NCI-H526 treated with DMSO at 0.1 percent for 48 hours (cell line): ENCODE measurements at regions not wholly inside any gene's neighbourhood (a gene's known extent, or its start where the extent isn't known, plus 50 kb on each side); places are given as distances from the start of the nearest gene placed in this dataset.
"Not testable (repeated sequence)": the region's sequence is repeated elsewhere in the genome, so short reads cannot be mapped to it uniquely, and the experiment has no call there.

Experiments used
- DNase-seq: peaks from one replicate; lab custom pipeline; 2025; lab: John Stamatoyannopoulos, UW

GRCh38 chr2:58720033-58720769, 479.1 kb upstream of the FANCL start:
- DNase-seq = no peak

DNA sequence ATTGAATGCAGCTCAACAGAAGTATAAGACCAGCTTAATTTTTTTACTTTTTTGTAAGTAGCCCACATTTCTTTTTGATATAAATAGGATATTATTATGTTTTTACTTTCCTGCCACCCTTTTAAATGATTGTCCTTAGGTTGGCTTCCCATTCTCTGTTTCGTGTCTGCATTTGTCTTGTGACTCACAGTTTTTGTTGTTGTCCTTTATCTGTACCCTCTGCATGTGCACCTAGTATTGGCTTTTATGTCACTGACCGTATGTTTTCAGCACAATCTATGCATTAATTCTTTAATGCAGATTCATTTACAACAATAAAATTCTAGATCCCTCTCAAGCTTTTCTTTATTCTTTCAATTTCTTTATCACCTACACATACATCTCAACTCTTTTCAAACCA, 474.2 kb upstream of the FANCL start:
- DNase-seq = no peak

DNA sequence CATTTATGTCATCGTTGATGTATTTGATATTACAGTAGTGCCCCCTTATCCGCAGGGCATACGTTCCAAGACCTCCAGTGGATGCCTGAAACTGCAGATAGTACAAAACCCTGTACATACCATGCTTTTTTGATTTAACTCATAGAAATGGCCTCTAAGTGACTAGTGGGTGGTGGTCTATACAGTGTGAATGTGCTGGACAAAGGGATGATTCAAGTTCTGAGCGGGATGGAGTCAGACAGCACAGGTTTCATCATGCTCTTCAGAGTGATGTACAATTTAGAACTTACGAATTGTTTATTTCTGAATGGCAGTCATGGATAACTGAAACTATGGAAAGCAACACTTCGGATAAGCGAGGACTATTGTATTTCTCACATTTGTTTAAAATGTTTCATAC, 473.1 kb upstream of the FANCL start:
- no peak for DNase-seq

- no peak for DNase-seq
Observed at GRCh38 chr2:58710795-58711279, 469.7 kb upstream of the FANCL start.

DNA sequence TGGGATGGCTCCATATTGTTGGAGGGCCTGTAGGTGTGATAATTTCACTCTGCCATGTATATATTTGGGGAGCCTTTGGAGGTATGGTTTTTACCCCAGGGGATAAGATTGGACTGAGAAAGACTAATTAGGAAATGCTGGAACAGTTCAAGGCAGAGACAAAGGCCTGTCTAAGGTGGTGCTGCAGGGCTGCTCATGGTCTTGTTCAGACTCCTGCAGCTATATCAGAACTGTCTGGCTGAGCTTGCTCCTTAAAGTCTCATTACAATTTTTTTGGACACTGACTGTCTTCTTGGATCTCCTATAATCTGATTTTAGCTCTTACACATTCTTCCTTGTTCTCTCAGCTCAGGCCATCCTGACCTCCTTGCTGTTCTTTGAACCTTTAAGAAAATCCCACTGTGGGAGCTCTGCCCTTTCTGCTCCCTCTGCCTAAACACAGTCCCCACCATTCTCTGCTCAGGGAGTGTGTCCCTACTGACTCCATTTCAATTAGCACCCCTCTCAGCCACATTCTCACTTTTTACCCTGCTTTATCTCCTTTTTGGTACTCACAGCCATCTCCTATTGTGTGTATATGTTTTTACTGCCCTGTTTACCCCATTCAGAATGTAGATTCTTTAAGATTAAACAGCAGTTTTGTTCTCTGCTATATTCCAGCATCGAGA, 468.7 kb upstream of the FANCL start:
- DNase-seq = no peak

GRCh38 chr2:58709274-58709673, 468.1 kb upstream of the FANCL start:
- no peak for DNase-seq

- no peak for DNase-seq
Observed at GRCh38 chr2:58708565-58708964, 467.4 kb upstream of the FANCL start.

DNA sequence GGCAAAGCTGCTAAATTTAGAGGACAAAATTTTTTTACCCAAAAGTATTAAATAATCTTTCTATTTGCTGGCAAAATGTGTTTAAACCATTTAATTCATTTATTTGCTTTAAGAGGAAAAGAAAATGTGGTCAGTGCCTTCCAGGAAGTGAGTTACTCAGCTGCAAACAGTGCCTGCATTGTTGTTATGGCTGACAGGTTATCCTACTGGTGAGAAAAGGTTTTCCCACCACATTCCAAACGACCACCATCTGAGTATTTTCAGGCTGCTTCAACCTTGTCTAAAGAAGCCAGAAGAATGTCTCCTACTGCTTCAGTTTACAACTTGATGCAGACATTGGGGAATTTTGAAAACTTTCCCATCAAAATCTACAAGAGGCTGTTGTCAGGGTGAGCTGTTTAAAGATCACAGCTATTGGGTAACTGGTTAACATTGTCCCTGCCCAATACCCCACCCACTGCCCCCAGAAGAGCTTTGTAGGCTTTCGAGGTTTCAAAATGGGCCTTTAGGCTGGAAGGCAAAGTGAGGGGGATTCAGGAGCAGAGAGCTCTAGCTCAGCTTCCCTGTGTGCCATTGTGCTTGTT, 461.3 kb upstream of the FANCL start:
- DNase-seq = no peak

DNA sequence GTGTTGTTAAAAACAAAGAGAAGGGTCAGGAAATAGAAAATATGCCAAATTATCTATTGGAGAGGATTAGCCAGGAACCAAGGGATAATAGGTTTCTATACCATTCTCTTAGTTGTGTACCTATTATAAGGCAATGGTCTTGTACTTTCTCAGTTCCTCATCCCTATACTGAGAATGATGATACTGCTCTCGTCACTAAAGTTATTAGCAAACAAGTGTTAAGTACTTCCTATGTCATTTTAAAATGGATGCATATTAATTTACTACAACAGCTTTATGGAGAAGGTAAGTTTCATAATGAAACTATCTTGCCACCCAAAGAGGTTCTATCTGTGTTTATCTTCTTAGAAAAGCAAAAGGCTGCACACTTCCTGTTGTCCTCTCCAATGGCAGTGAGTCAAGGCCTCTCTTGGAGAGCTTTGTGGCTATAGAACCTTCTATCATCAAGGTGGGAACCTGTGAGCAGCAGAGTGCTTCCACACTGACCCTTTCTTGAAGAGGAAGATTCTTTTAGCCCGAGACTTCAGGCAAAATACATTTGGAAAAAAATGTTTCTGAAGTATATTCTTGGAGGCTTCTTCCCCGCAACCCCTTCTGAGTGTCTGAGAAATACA, 460.7 kb upstream of the FANCL start:
- no peak for DNase-seq

DNA sequence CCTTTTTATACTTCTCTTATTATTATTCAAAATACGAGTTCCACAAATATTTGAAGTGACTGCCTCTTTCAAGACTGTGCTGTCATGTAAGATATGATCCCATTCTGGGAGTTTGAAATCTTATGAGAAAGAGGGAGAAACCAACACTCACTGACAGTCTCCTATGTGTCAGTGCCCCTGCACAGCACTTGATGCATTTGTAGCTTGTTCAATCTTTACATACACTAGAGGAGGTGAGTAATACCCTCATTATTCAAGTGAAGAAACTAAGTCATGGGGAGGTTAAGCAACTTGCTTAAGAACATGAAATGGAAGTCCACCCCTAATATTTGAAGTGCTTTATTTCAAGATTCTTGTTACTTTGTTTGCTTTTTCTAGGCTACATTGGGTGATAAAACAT, 459.5 kb upstream of the FANCL start:
- DNase-seq = no peak

- no peak for DNase-seq
Observed at GRCh38 chr2:58699411-58699810, 458.3 kb upstream of the FANCL start.

- DNase-seq = no peak
Observed at GRCh38 chr2:58698620-58699019, 457.5 kb upstream of the FANCL start.

- DNase-seq = not testable (repeated sequence)
Observed at GRCh38 chr2:58694114-58694513, 453.0 kb upstream of the FANCL start.

GRCh38 chr2:58691041-58691440, 449.9 kb upstream of the FANCL start:
- not testable (repeated sequence) for DNase-seq

- DNase-seq = no peak
Observed at GRCh38 chr2:58688813-58689212, 447.7 kb upstream of the FANCL start.

DNA sequence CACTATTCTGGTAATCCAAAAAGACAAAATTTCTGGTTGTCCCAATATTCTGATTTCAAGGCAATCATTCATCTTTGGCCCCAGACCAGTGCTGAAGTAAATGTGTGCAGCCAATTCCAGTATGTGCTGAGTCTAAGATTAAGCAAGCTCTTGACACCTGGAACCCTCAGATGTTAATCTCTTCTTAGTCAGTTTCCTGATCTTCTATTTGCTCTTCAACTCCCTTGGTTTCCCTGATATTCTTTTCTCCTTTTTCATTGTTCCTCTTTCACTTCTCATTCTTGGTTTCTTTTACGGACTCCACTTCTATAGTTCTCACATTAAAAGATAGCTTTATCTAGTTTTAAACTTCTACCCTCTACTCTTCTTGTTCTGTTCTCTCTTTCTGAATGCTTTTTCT, 445.7 kb upstream of the FANCL start:
- DNase-seq = no peak

- DNase-seq = peak; percentile 29
Observed at GRCh38 chr2:58680755-58681310, 439.7 kb upstream of the FANCL start.

GRCh38 chr2:58677748-58678147, 436.6 kb upstream of the FANCL start:
- DNase-seq = no peak

GRCh38 chr2:58671675-58672074, 430.6 kb upstream of the FANCL start:
- no peak for DNase-seq

DNA sequence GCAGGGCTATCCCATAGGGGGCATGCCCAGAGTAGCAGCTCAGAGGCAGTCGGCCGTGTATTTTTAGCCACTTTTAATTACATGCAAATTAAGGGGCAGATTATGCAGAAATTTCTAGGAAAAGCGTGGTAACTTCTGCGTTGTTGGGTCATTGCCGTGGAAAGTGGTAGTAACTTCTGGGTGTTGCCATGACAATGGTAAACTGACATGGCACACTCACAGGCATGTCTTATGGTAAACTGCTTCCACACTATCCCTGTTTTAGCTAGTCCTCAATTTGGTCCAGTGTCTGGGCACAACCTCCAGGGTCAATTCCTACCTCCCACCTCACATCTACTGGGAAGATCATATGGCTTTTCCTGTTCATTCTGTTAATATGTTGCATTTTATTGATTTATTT, 428.9 kb upstream of the FANCL start:
- DNase-seq = no peak

DNA sequence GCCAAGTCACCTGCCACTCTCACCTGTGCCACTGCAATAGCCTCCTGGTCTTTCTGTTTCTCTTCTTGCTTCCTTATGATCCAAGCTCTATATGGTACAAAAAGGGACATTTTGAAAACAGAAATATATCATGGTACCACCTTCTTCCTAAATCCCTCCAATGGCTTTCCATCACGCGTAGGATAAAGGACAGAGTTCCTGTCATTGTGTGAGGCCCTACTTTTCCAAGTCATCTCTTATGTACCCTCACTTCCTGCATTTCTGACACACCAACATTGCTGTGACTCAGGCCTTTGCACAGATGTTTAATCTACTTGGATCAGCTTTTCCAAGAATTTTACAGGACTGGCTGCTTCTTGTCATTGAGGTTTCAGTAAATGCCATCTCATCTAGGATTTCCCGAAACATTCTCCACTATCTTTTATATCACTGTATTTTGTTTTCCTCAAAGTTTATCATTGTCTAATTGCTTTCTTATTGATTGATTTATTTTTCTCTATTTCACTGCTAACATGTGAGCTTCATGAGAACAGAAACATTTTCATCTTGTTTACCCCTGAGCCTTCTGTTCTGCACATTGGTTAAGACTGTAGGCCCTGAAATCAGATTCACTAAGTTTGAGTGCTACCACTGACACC, 426.1 kb upstream of the FANCL start:
- no peak for DNase-seq
